ENCODE measurements at regions not wholly inside any gene's neighbourhood (a gene's known extent, or its start where the extent isn't known, plus 50 kb on each side); places are given as distances from the start of the nearest gene placed in this dataset.

- H2BK5ac ChIP-seq (ENCODE audit: low read depth, low read length): no peak overlapping the region
- peaks cover 0 to 2% of the 10 kb centered on the region in 2 experiments; a peak in 1 of 4 replicates for H3K9me3 ChIP-seq (ENCODE audit: insufficient read depth in 2 of 2, low read depth in 1 of 2, low read length in 1 of 2)
- no peak overlapping the region for H3K9ac ChIP-seq (replicated peaks in 1 of 4; ENCODE audit: extremely low read depth in 1 of 4, low read depth in 3 of 4, low read length in 3 of 4)
- ChIA-PET CTCF (ENCODE audit: partially characterized antibody) (interaction anchor here (0.5 kb wide), 1 partner anchor 66 kb away, joined by 3 read pairs; no protein-coding TSS in a partner anchor), POLR2A (ENCODE audit: partially characterized antibody) (no interaction called here)
- H3K36me3 ChIP-seq (ENCODE audit: control insufficient read depth in 2 of 4, insufficient read depth in 4 of 4, low read length in 3 of 4): no peaks in the 10 kb centered on the region
- no peak overlapping the region for H4K5ac ChIP-seq (ENCODE audit: insufficient read length, low read depth, low read length)
- H3K4me2 ChIP-seq (ENCODE audit: insufficient read depth in 1 of 2, low read depth in 2 of 2, low read length in 2 of 2): no peak overlapping the region
- WGBS, 2 experiments (ENCODE audit: extremely low coverage in 1 of 2, insufficient coverage in 1 of 2, insufficient read length in 1 of 2, insufficient replicate concordance in 2 of 2, low coverage in 1 of 2, low lambda C conversion rate in 2 of 2, missing lambda C conversion rate in 1 of 2): 90% methylated on average over 1 of the region's 1 CpG; no CpG with 5 or more reads in 1 of the 2 experiments
- H3K23ac ChIP-seq (ENCODE audit: insufficient read length): no peak overlapping the region
- H2BK12ac ChIP-seq (ENCODE audit: low read depth, low read length): no peak overlapping the region
- H2BK15ac ChIP-seq (ENCODE audit: low read length): peak overlapping the region; percentile 65; the same call in 1 of the 2 replicates
- H4K8ac ChIP-seq (ENCODE audit: extremely low read depth, insufficient read depth, low read length): no peak overlapping the region
- H3K18ac ChIP-seq (ENCODE audit: extremely low read depth, low read length): no peak overlapping the region
- H3K56ac ChIP-seq (replicated peaks; ENCODE audit: insufficient read length, low read depth, low read length): no peak overlapping the region
- no peak overlapping the region for H3K14ac ChIP-seq (ENCODE audit: insufficient read length)
- H3K4me3 ChIP-seq (ENCODE audit: extremely low read depth in 1 of 4, insufficient read depth in 2 of 4, low read depth in 3 of 4, low read length in 4 of 4): no peak overlapping the region
- no peaks in the 10 kb centered on the region for H3K23me2 ChIP-seq (ENCODE audit: low read depth, low read length)
- no peak overlapping the region for H4K91ac ChIP-seq (replicated peaks; ENCODE audit: insufficient read length, low read length)
- H3K4me1 ChIP-seq (replicated peaks in 1 of 4; ENCODE audit: control insufficient read depth in 3 of 4, insufficient read depth in 4 of 4, low read length in 3 of 4): no peaks in the 10 kb centered on the region
- H3K79me1 ChIP-seq (ENCODE audit: low read depth, low read length): no peaks in the 10 kb centered on the region
- H2BK20ac ChIP-seq (ENCODE audit: low read length): no peak overlapping the region
- H2AFZ ChIP-seq (ENCODE audit: low read length): no peak overlapping the region
- no peaks in the 10 kb centered on the region for H3K79me2 ChIP-seq (ENCODE audit: control insufficient read depth in 1 of 2, insufficient read depth in 2 of 2, low read length in 2 of 2)
- FAIRE-seq: no peak
- DNase-seq (ENCODE audit: low read depth in 1 of 2, low spot score in 2 of 2): no peak
- H3K4ac ChIP-seq (replicated peaks; ENCODE audit: insufficient read length, low read depth, low read length): no peak overlapping the region
- no peaks in the 10 kb centered on the region for H3K27me3 ChIP-seq (replicated peaks in 1 of 4; ENCODE audit: control insufficient read depth in 3 of 4, extremely low read depth in 1 of 4, insufficient read depth in 3 of 4, low read length in 3 of 4)
- no peak overlapping the region for H3K27ac ChIP-seq (ENCODE audit: low read depth, low read length)
- H2AK5ac ChIP-seq (ENCODE audit: low read depth, low read length): no peak overlapping the region
- H4K20me1 ChIP-seq (replicated peaks in 1 of 2; ENCODE audit: control insufficient read depth in 1 of 2, insufficient read depth in 2 of 2, low read length in 2 of 2): no peaks in the 10 kb centered on the region
- H2BK120ac ChIP-seq (replicated peaks; ENCODE audit: low read depth, low read length): no peak overlapping the region
- TF ChIP-seq EGR1 (IDR thresholded peaks at IDR 0.05; ENCODE audit: borderline replicate concordance, low read depth, low read length): no peak
- no peak for TF ChIP-seq USF2 (IDR thresholded peaks at IDR 0.05; ENCODE audit: low read length)
- no peak for TF ChIP-seq MAX (IDR thresholded peaks at IDR 0.05)
- no peak for TF ChIP-seq TAF1 (IDR thresholded peaks at IDR 0.05; ENCODE audit: low read depth, low read length)
- no peak for TF ChIP-seq CTBP2 (IDR thresholded peaks at IDR 0.05; ENCODE audit: borderline replicate concordance, insufficient read depth, insufficient read length, low read length)
- TF ChIP-seq POLR2A (IDR thresholded peaks at IDR 0.05; ENCODE audit: control extremely low read depth in 1 of 2, low read depth in 2 of 2, low read length in 2 of 2): no peak
- TF ChIP-seq TAF7 (optimal IDR thresholded peaks at IDR 0.05; ENCODE audit: borderline replicate concordance, low read depth, low read length): no peak
- TF ChIP-seq SAP30 (IDR thresholded peaks at IDR 0.05; ENCODE audit: insufficient read depth, insufficient replicate concordance, low read length): no peak
- no peak for TF ChIP-seq CHD2 (IDR thresholded peaks at IDR 0.05; ENCODE audit: low read length)
- TF ChIP-seq NRF1 (IDR thresholded peaks at IDR 0.05; ENCODE audit: low read depth, low read length): no peak
- TF ChIP-seq SIX5 (IDR thresholded peaks at IDR 0.05; ENCODE audit: low read depth, low read length): no peak
- no peak for TF ChIP-seq SP4 (IDR thresholded peaks at IDR 0.05; ENCODE audit: low read length)
- no peak for TF ChIP-seq HDAC6 (IDR thresholded peaks at IDR 0.05; ENCODE audit: low read depth, low read length)
- no peak for TF ChIP-seq KDM5A (IDR thresholded peaks at IDR 0.05; ENCODE audit: low read length)
- TF ChIP-seq JUND (IDR thresholded peaks at IDR 0.05; ENCODE audit: low read length): no peak
Observed at GRCh38 chr5:124342027-124342471, 404.4 kb downstream of the ZNF608 start.

Data from H1 (cell line).